ENCODE measurements at regions not wholly inside any gene's neighbourhood (a gene's known extent, or its start where the extent isn't known, plus 50 kb on each side); places are given as distances from the start of the nearest gene placed in this dataset.

DNA sequence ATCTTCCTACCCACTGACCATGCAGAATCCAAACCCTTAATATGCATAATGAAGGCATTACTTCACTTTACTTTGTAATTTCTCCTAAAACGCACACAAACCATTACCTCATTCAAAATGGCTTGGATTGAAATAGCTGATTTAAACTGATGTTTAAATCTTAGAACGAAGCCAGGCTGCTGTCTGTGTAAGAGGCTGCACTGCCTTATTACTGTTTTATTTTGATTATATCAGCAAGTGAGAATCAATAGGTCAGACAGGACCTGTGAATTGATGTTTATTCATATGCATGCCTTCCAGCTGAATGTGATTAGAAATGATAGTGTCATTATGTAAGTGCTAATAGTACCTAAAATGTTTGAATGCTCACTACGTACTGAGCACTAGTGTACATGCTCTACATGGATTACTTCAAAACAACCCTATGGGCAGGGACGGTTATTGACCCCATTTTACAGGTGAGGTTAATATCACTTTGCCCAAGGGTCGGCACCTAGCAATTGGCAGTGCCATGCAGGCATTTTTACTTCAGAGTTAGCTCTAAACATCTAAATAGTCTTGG is 314.2 kb upstream of the CBLB start:
- no peak overlapping the region for H3K9ac ChIP-seq (ENCODE audit: low read length)
- no peak overlapping the region for H3K4me3 ChIP-seq (ENCODE audit: low read length)
- no peaks in the 10 kb centered on the region for H3K36me3 ChIP-seq (ENCODE audit: insufficient read depth, low read length)
- H3K27me3 ChIP-seq (ENCODE audit: low read length) = 0 out of 2 replicates have a peak, but pooled peaks cover 3% of the 10 kb centered on the region
- H3K4me1 ChIP-seq (ENCODE audit: low read length) = no peaks in the 10 kb centered on the region
- H3K79me2 ChIP-seq (ENCODE audit: low read length) = no peaks in the 10 kb centered on the region
- no peak overlapping the region for H3K27ac ChIP-seq (ENCODE audit: low read length)
- no peaks in the 10 kb centered on the region for H3K9me2 ChIP-seq (replicated peaks; ENCODE audit: insufficient read depth, low read length)
- no peaks in the 10 kb centered on the region for H3K9me3 ChIP-seq (ENCODE audit: low read length)
- H4K20me1 ChIP-seq (ENCODE audit: insufficient read depth, low read depth, low read length) = no peaks in the 10 kb centered on the region
- no peak overlapping the region for H3K4me2 ChIP-seq (ENCODE audit: low read depth, low read length, poor library complexity, severe bottlenecking)
- DNase-seq = no peak
- H2AFZ ChIP-seq (ENCODE audit: low read length) = no peak overlapping the region

DNA sequence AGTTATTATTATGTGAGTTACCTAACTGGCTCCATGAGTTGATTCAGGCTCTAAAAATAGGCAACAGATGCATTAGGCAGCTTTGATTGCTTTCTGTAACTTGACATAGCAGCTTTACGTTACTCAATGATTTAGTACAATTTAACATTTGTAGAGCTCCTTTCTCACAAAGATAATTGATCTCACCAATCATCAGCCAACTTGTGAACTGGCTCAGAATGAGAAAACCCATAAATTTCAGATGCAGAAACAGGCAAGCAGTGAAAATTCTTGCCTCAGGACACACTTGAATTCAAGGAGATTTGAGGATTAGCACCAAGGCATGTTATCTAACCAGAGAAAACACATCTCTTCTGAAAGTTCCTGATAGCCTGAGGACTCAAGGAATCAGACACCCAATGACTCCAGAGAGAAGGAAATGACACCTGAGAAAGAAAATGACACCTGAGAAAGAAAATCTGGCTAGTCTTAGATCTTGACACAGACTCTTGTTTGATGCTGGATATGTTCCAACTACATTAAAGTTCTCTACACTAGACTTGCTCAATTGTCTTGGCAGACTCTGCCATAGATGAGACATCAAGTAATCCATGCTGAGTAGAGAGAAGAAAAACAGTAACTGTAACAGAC is 315.1 kb upstream of the CBLB start:
- Histone ChIP-seq H2AFZ (ENCODE audit: low read length) (no peak overlapping the region), H3K9ac (ENCODE audit: low read length) (no peak overlapping the region), H3K4me1 (ENCODE audit: low read length) (no peaks in the 10 kb centered on the region), H3K4me3 (ENCODE audit: low read length) (no peak overlapping the region), H4K20me1 (ENCODE audit: insufficient read depth, low read depth, low read length) (no peaks in the 10 kb centered on the region), H3K9me2 (replicated peaks; ENCODE audit: insufficient read depth, low read length) (no peaks in the 10 kb centered on the region), H3K4me2 (ENCODE audit: low read depth, low read length, poor library complexity, severe bottlenecking) (no peak overlapping the region), H3K36me3 (ENCODE audit: insufficient read depth, low read length) (no peaks in the 10 kb centered on the region), H3K9me3 (ENCODE audit: low read length) (no peaks in the 10 kb centered on the region), H3K79me2 (ENCODE audit: low read length) (no peaks in the 10 kb centered on the region), H3K27ac (ENCODE audit: low read length) (no peak overlapping the region), H3K27me3 (ENCODE audit: low read length) (0 out of 2 replicates have a peak, but pooled peaks cover 3% of the 10 kb centered on the region)
- DNase-seq = no peak

DNA sequence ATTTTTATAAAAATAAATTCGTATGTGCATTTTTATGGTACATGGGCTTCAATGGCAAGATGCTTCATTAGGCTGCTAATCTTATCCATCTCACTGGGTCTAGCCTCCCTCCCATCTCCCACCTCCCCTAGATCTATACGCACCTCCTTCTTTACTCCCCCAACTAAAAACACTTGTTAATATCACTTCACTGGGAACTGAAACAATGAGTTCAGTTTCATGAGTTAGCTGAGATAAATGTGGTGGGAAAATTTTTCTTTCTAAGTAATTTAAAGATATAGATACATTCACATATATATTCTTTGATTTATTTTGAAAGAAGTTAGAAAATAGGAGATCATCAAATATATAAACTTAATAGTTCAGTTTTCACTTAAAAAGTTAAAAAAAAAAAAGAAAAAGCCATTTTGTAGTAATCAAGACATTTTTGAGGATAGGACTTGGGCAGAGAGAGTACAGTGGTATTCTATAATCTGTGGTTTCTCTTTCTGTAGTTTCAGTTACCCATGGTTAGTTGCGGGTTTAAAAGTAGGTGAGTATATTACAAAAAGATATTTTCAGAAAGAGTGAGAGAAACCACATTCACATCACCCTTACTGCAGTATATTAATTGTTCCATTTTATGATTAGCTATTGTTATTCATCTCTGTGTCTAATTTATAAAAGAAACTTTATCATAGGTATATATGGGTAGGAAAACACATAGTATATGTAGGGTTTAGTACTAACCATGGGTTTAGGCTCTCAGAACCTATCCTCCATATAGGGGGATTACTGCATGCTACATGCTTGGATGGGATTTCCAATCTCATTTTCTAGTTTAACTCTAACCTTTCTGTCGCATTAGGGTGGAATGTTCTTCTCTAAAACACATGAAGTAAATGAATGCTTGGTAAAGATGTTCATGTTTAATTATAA is 316.0 kb upstream of the CBLB start:
- no peaks in the 10 kb centered on the region for H3K4me1 ChIP-seq (ENCODE audit: low read length)
- DNase-seq = no peak
- no peak overlapping the region for H2AFZ ChIP-seq (ENCODE audit: low read length)
- no peaks in the 10 kb centered on the region for H3K79me2 ChIP-seq (ENCODE audit: low read length)
- no peaks in the 10 kb centered on the region for H3K9me3 ChIP-seq (ENCODE audit: low read length)
- H3K4me2 ChIP-seq (ENCODE audit: low read depth, low read length, poor library complexity, severe bottlenecking) = no peak overlapping the region
- no peak overlapping the region for H3K27ac ChIP-seq (ENCODE audit: low read length)
- no peaks in the 10 kb centered on the region for H4K20me1 ChIP-seq (ENCODE audit: insufficient read depth, low read depth, low read length)
- no peaks in the 10 kb centered on the region for H3K9me2 ChIP-seq (replicated peaks; ENCODE audit: insufficient read depth, low read length)
- H3K9ac ChIP-seq (ENCODE audit: low read length) = no peak overlapping the region
- no peaks in the 10 kb centered on the region for H3K36me3 ChIP-seq (ENCODE audit: insufficient read depth, low read length)
- H3K27me3 ChIP-seq (ENCODE audit: low read length) = 0 out of 2 replicates have a peak, but pooled peaks cover 3% of the 10 kb centered on the region
- no peak overlapping the region for H3K4me3 ChIP-seq (ENCODE audit: low read length)

DNA sequence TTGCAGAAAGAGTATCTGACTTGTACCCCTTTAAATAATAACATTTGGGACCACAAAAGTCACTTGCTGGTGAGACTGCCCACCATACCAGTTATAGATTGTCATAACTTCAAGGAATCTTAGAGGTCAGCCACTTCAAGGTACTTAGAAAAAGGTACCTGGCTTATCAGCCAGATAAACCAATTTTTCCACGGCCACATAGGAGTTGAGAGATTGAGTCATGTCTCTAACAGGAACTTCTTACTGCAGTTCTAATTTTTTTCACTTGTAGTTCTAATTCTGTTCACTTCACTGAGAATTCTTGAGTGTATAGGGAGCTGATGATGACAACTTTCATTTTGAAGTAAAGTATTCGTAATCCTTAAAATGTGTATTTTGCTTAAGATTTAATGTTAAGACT is 317.1 kb upstream of the CBLB start:
- no peaks in the 10 kb centered on the region for H3K9me2 ChIP-seq (replicated peaks; ENCODE audit: insufficient read depth, low read length)
- H3K79me2 ChIP-seq (ENCODE audit: low read length) = no peaks in the 10 kb centered on the region
- no peak overlapping the region for H3K9ac ChIP-seq (ENCODE audit: low read length)
- no peak overlapping the region for H3K4me2 ChIP-seq (ENCODE audit: low read depth, low read length, poor library complexity, severe bottlenecking)
- no peak overlapping the region for H3K27ac ChIP-seq (ENCODE audit: low read length)
- no peak overlapping the region for H3K4me3 ChIP-seq (ENCODE audit: low read length)
- no peak for DNase-seq
- H3K36me3 ChIP-seq (ENCODE audit: insufficient read depth, low read length) = no peaks in the 10 kb centered on the region
- H3K9me3 ChIP-seq (ENCODE audit: low read length) = no peaks in the 10 kb centered on the region
- no peak overlapping the region for H2AFZ ChIP-seq (ENCODE audit: low read length)
- H3K4me1 ChIP-seq (ENCODE audit: low read length) = no peaks in the 10 kb centered on the region
- H3K27me3 ChIP-seq (ENCODE audit: low read length) = 0 out of 2 replicates have a peak, but pooled peaks cover 3% of the 10 kb centered on the region
- H4K20me1 ChIP-seq (ENCODE audit: insufficient read depth, low read depth, low read length) = no peaks in the 10 kb centered on the region

DNA sequence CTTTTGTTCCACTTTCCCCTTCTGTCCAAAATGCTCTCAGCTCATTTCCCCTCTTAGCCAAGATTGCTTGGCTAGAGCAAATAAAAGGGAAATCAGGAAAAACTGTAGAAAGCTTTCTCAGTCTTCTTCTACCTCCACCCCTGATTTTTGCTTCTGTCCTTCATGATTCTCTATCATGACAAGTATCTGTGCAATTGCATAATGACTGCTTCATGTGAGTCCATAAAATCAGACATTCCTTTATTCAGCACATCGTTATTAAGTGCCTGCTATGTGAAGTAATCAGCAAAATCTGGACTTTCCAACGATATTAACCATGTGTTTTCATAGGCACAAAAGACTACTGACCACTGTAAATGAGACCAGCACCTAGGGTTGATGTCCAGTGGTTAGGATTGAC is 321.5 kb upstream of the CBLB start:
- no peak overlapping the region for H3K27ac ChIP-seq (ENCODE audit: low read length)
- no peaks in the 10 kb centered on the region for H3K79me2 ChIP-seq (ENCODE audit: low read length)
- no peaks in the 10 kb centered on the region for H3K4me1 ChIP-seq (ENCODE audit: low read length)
- H2AFZ ChIP-seq (ENCODE audit: low read length) = no peak overlapping the region
- no peak for DNase-seq
- H4K20me1 ChIP-seq (ENCODE audit: insufficient read depth, low read depth, low read length) = no peaks in the 10 kb centered on the region
- no peak overlapping the region for H3K9ac ChIP-seq (ENCODE audit: low read length)
- no peaks in the 10 kb centered on the region for H3K36me3 ChIP-seq (ENCODE audit: insufficient read depth, low read length)
- no peaks in the 10 kb centered on the region for H3K9me3 ChIP-seq (ENCODE audit: low read length)
- H3K9me2 ChIP-seq (replicated peaks; ENCODE audit: insufficient read depth, low read length) = no peaks in the 10 kb centered on the region
- H3K4me3 ChIP-seq (ENCODE audit: low read length) = no peak overlapping the region
- H3K4me2 ChIP-seq (ENCODE audit: low read depth, low read length, poor library complexity, severe bottlenecking) = no peak overlapping the region
- 0 out of 2 replicates have a peak, but pooled peaks cover 3% of the 10 kb centered on the region for H3K27me3 ChIP-seq (ENCODE audit: low read length)

DNA sequence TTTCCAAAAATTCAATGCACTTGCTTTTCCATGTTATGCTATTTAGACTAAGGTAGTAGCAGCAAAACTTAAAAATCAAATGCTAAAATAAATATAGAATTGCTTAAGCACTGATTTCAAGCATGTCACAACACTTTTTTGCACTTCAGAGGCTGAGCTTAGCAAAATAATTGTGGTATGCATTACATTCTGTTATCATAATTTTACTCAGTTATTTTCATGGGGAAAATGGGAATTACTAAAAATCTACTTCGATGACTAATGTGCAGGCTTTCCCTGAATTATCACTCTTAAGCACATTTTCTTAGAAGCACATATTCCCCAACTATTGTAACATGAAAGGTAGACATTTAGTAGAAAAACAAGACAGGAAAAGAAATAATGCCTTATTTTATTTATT is 322.4 kb upstream of the CBLB start:
- H3K9me2 ChIP-seq (replicated peaks; ENCODE audit: insufficient read depth, low read length) = no peaks in the 10 kb centered on the region
- H3K27ac ChIP-seq (ENCODE audit: low read length) = no peak overlapping the region
- no peaks in the 10 kb centered on the region for H4K20me1 ChIP-seq (ENCODE audit: insufficient read depth, low read depth, low read length)
- H3K4me1 ChIP-seq (ENCODE audit: low read length) = no peaks in the 10 kb centered on the region
- no peak overlapping the region for H2AFZ ChIP-seq (ENCODE audit: low read length)
- 0 out of 2 replicates have a peak, but pooled peaks cover 3% of the 10 kb centered on the region for H3K27me3 ChIP-seq (ENCODE audit: low read length)
- H3K36me3 ChIP-seq (ENCODE audit: insufficient read depth, low read length) = no peaks in the 10 kb centered on the region
- no peak for DNase-seq
- H3K4me2 ChIP-seq (ENCODE audit: low read depth, low read length, poor library complexity, severe bottlenecking) = no peak overlapping the region
- H3K4me3 ChIP-seq (ENCODE audit: low read length) = no peak overlapping the region
- H3K79me2 ChIP-seq (ENCODE audit: low read length) = no peaks in the 10 kb centered on the region
- H3K9me3 ChIP-seq (ENCODE audit: low read length) = no peaks in the 10 kb centered on the region
- no peak overlapping the region for H3K9ac ChIP-seq (ENCODE audit: low read length)

DNA sequence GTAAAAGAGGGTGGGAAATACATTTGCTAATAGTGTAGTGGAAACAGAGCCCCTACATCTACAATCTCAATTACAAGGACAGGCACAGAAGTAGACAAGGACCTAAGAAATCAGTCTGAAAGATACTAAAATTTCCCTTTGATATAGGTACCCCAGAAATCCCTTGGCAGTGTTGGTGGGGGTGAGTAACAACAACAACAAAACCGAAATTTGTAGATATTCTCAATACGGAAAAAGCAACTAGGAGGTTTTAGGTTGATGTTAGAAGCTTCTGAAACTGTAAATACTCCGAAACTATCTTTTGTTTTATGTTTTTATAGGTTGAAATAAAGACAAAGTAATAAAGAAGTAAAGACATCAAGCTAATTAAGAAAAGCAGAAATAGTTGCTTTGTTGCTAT is 323.1 kb upstream of the CBLB start:
- no peaks in the 10 kb centered on the region for H4K20me1 ChIP-seq (ENCODE audit: insufficient read depth, low read depth, low read length)
- H3K27me3 ChIP-seq (ENCODE audit: low read length) = 0 out of 2 replicates have a peak, but pooled peaks cover 3% of the 10 kb centered on the region
- no peak overlapping the region for H2AFZ ChIP-seq (ENCODE audit: low read length)
- H3K27ac ChIP-seq (ENCODE audit: low read length) = no peak overlapping the region
- no peaks in the 10 kb centered on the region for H3K9me2 ChIP-seq (replicated peaks; ENCODE audit: insufficient read depth, low read length)
- no peak for DNase-seq
- no peak overlapping the region for H3K4me2 ChIP-seq (ENCODE audit: low read depth, low read length, poor library complexity, severe bottlenecking)
- H3K9me3 ChIP-seq (ENCODE audit: low read length) = no peaks in the 10 kb centered on the region
- no peaks in the 10 kb centered on the region for H3K36me3 ChIP-seq (ENCODE audit: insufficient read depth, low read length)
- no peaks in the 10 kb centered on the region for H3K79me2 ChIP-seq (ENCODE audit: low read length)
- no peak overlapping the region for H3K4me3 ChIP-seq (ENCODE audit: low read length)
- H3K9ac ChIP-seq (ENCODE audit: low read length) = no peak overlapping the region
- no peaks in the 10 kb centered on the region for H3K4me1 ChIP-seq (ENCODE audit: low read length)

DNA sequence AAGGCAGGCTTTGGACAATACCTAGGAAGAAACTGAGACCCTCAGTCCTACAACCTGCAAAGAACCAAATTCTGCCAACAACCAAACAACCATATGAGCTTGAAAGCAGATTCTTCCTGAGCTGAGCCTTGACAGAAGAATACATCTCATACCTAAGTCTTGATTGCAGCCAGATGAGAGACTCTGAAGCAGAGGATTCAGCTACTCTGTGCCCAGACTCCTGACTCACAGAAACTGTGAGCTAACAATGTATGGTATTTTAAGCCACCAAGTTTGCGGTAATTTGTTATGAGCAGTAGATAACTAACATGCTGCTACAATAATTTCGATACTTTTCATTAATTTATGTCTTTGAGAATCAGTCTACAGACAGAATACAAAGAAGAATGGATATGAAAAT is 325.1 kb upstream of the CBLB start:
- Histone ChIP-seq H3K27me3 (ENCODE audit: low read length) (no peaks in the 10 kb centered on the region), H3K27ac (ENCODE audit: low read length) (no peak overlapping the region), H3K79me2 (ENCODE audit: low read length) (no peaks in the 10 kb centered on the region), H4K20me1 (ENCODE audit: insufficient read depth, low read depth, low read length) (no peaks in the 10 kb centered on the region), H2AFZ (ENCODE audit: low read length) (no peak overlapping the region), H3K4me3 (ENCODE audit: low read length) (no peak overlapping the region), H3K9ac (ENCODE audit: low read length) (no peak overlapping the region), H3K36me3 (ENCODE audit: insufficient read depth, low read length) (no peaks in the 10 kb centered on the region), H3K9me3 (ENCODE audit: low read length) (no peaks in the 10 kb centered on the region), H3K9me2 (replicated peaks; ENCODE audit: insufficient read depth, low read length) (no peaks in the 10 kb centered on the region), H3K4me2 (ENCODE audit: low read depth, low read length, poor library complexity, severe bottlenecking) (no peak overlapping the region), H3K4me1 (ENCODE audit: low read length) (no peaks in the 10 kb centered on the region)
- DNase-seq = no peak

All from Karpas-422 (cell line).